Duodenal mucosa (tissue), 2 donors: ENCODE measurements at regions not wholly inside any gene's neighbourhood (a gene's known extent, or its start where the extent isn't known, plus 50 kb on each side); places are given as distances from the start of the nearest gene placed in this dataset.

Experiments used
- H3K27ac ChIP-seq: one replicate; pipeline ENCODE4 v1.7.0; 2013; ENCODE audit warnings: low read depth, low read length
- H3K27me3 ChIP-seq, 2 donors: one replicate each; pipeline ENCODE4 v1.7.0; 2013; ENCODE audit warnings: low read length in 2 of 2, control low read depth in 1 of 2; ENCODE audit not compliant: insufficient read depth in 2 of 2, control insufficient read depth in 1 of 2
- H3K36me3 ChIP-seq, 2 donors: one replicate each; pipeline ENCODE4 v1.7.0; 2013; ENCODE audit warnings: low read length in 2 of 2, control low read depth in 1 of 2; ENCODE audit not compliant: insufficient read depth in 2 of 2, control insufficient read depth in 1 of 2
- H3K4me1 ChIP-seq, 2 donors: one replicate each; pipeline ENCODE4 v1.7.0; 2013; ENCODE audit warnings: low read length in 2 of 2, control low read depth in 1 of 2; ENCODE audit not compliant: insufficient read depth in 2 of 2, control insufficient read depth in 1 of 2
- H3K4me3 ChIP-seq, 2 donors: one replicate each; pipeline ENCODE4 v1.7.0; 2013; ENCODE audit warnings: low read length in 2 of 2, low read depth in 1 of 2
- H3K9ac ChIP-seq, 2 donors: one replicate each; pipeline ENCODE4 v1.7.0; 2013; ENCODE audit warnings: low read length in 2 of 2, low read depth in 1 of 2
- H3K9me3 ChIP-seq, 2 donors: one replicate each; pipeline ENCODE4 v1.7.0; 2013; ENCODE audit warnings: low read length in 2 of 2, control low read depth in 1 of 2; ENCODE audit not compliant: control insufficient read depth in 1 of 2

- no peaks in the 10 kb centered on the region for H3K4me1 ChIP-seq
- H3K27me3 ChIP-seq: no peaks in the 10 kb centered on the region
- H3K27ac ChIP-seq: no peak overlapping the region
- H3K36me3 ChIP-seq: no peaks in the 10 kb centered on the region
- no peaks in the 10 kb centered on the region for H3K9me3 ChIP-seq
- no peak overlapping the region for H3K4me3 ChIP-seq
- H3K9ac ChIP-seq: no peak overlapping the region
Measured at GRCh38 chrX:33336783-33337182, 125.4 kb upstream of the DMD start.

- Histone ChIP-seq H3K4me1 (no peaks in the 10 kb centered on the region), H3K27me3 (no peaks in the 10 kb centered on the region), H3K9me3 (no peaks in the 10 kb centered on the region), H3K9ac (no peak overlapping the region), H3K36me3 (no peaks in the 10 kb centered on the region), H3K4me3 (no peak overlapping the region), H3K27ac (no peak overlapping the region)
Measured at GRCh38 chrX:33333271-33333670, 121.9 kb upstream of the DMD start.

GRCh38 chrX:33330798-33331197 is 119.4 kb upstream of the DMD start:
- no peaks in the 10 kb centered on the region for H3K36me3 ChIP-seq
- no peaks in the 10 kb centered on the region for H3K27me3 ChIP-seq
- H3K9ac ChIP-seq: no peak overlapping the region
- H3K9me3 ChIP-seq: no peaks in the 10 kb centered on the region
- no peaks in the 10 kb centered on the region for H3K4me1 ChIP-seq
- H3K4me3 ChIP-seq: no peak overlapping the region
- H3K27ac ChIP-seq: no peak overlapping the region

- no peak overlapping the region for H3K4me3 ChIP-seq
- no peaks in the 10 kb centered on the region for H3K27me3 ChIP-seq
- H3K36me3 ChIP-seq: no peaks in the 10 kb centered on the region
- no peak overlapping the region for H3K9ac ChIP-seq
- no peaks in the 10 kb centered on the region for H3K9me3 ChIP-seq
- no peaks in the 10 kb centered on the region for H3K4me1 ChIP-seq
- H3K27ac ChIP-seq: no peak overlapping the region
Measured at GRCh38 chrX:33324099-33324498, 112.8 kb upstream of the DMD start.

GRCh38 chrX:33307911-33308354 is 96.6 kb upstream of the DMD start:
- no peaks in the 10 kb centered on the region for H3K36me3 ChIP-seq
- no peak overlapping the region for H3K9ac ChIP-seq
- H3K4me1 ChIP-seq: no peaks in the 10 kb centered on the region
- H3K4me3 ChIP-seq: no peak overlapping the region
- H3K9me3 ChIP-seq: no peaks in the 10 kb centered on the region
- H3K27ac ChIP-seq: no peak overlapping the region
- H3K27me3 ChIP-seq: no peaks in the 10 kb centered on the region

GRCh38 chrX:33298622-33299021 is 87.3 kb upstream of the DMD start:
- Histone ChIP-seq H3K9me3 (no peaks in the 10 kb centered on the region), H3K9ac (no peak overlapping the region)

GRCh38 chrX:33285550-33285949 is 74.2 kb upstream of the DMD start:
- no peaks in the 10 kb centered on the region for H3K36me3 ChIP-seq
- H3K9me3 ChIP-seq: no peaks in the 10 kb centered on the region
- no peak overlapping the region for H3K4me3 ChIP-seq
- no peak overlapping the region for H3K9ac ChIP-seq
- no peaks in the 10 kb centered on the region for H3K27me3 ChIP-seq
- H3K4me1 ChIP-seq: no peaks in the 10 kb centered on the region
- no peak overlapping the region for H3K27ac ChIP-seq

More at GRCh38 chrX:33298622-33299021, 87.3 kb upstream of the DMD start:
- Histone ChIP-seq H3K4me1 (no peaks in the 10 kb centered on the region), H3K27ac (no peak overlapping the region), H3K27me3 (no peaks in the 10 kb centered on the region), H3K36me3 (no peaks in the 10 kb centered on the region), H3K4me3 (no peak overlapping the region)

GRCh38 chrX:33277046-33277445 is 65.7 kb upstream of the DMD start:
- no peaks in the 10 kb centered on the region for H3K36me3 ChIP-seq
- H3K4me1 ChIP-seq: no peaks in the 10 kb centered on the region
- no peaks in the 10 kb centered on the region for H3K27me3 ChIP-seq
- H3K4me3 ChIP-seq: no peak overlapping the region
- H3K9ac ChIP-seq: no peak overlapping the region
- H3K9me3 ChIP-seq: no peaks in the 10 kb centered on the region
- H3K27ac ChIP-seq: no peak overlapping the region

- no peaks in the 10 kb centered on the region for H3K4me1 ChIP-seq
- H3K27me3 ChIP-seq: no peaks in the 10 kb centered on the region
- no peak overlapping the region for H3K27ac ChIP-seq
- H3K36me3 ChIP-seq: no peaks in the 10 kb centered on the region
- no peak overlapping the region for H3K4me3 ChIP-seq
- H3K9me3 ChIP-seq: no peaks in the 10 kb centered on the region
- H3K9ac ChIP-seq: no peak overlapping the region
Measured at GRCh38 chrX:33273535-33273934, 62.2 kb upstream of the DMD start.

GRCh38 chrX:33272986-33273385 is 61.6 kb upstream of the DMD start:
- Histone ChIP-seq H3K36me3 (no peaks in the 10 kb centered on the region), H3K4me3 (no peak overlapping the region), H3K27ac (no peak overlapping the region), H3K9ac (no peak overlapping the region), H3K27me3 (no peaks in the 10 kb centered on the region), H3K4me1 (no peaks in the 10 kb centered on the region), H3K9me3 (no peaks in the 10 kb centered on the region)
